ENCODE measurements at regions not wholly inside any gene's neighbourhood (a gene's known extent, or its start where the extent isn't known, plus 50 kb on each side); places are given as distances from the start of the nearest gene placed in this dataset.

- no peaks in the 10 kb centered on the region for H3K4me1 ChIP-seq (ENCODE audit: insufficient read depth, low read length)
- no peaks in the 10 kb centered on the region for H3K36me3 ChIP-seq (ENCODE audit: insufficient read depth, low read length)
- Mint-ChIP-seq H3K27ac (ENCODE audit: unreplicated experiment) (no peak overlapping the region), H3K9me3 (ENCODE audit: unreplicated experiment) (no peaks in the 10 kb centered on the region), H3K36me3 (ENCODE audit: low read depth, unreplicated experiment) (no peaks in the 10 kb centered on the region), H3K4me3 (ENCODE audit: unreplicated experiment) (no peak overlapping the region), H3K4me1 (ENCODE audit: low read depth, unreplicated experiment) (no peaks in the 10 kb centered on the region), H3K27me3 (ENCODE audit: low read depth, unreplicated experiment) (peaks cover 2% of the 10 kb centered on the region)
- H3K9me3 ChIP-seq (ENCODE audit: insufficient read depth, low read depth, low read length) = peaks cover 2% of the 10 kb centered on the region
- DNase-seq (ENCODE audit: low read depth) = no peak
- no peak overlapping the region for H3K4me2 ChIP-seq (ENCODE audit: low read length)
- TF ChIP-seq CTCF (IDR thresholded peaks at IDR 0.05; ENCODE audit: insufficient read depth, low read depth, low read length) = no peak
- no peak for TF ChIP-seq EZH2 (IDR thresholded peaks at IDR 0.05; ENCODE audit: insufficient read depth, low read length)
- no peak overlapping the region for H2AFZ ChIP-seq (ENCODE audit: low read depth, low read length)
- H3K27me3 ChIP-seq (ENCODE audit: insufficient read depth, low read length) = no peaks in the 10 kb centered on the region
- no peak overlapping the region for H3K27ac ChIP-seq (ENCODE audit: low read depth, low read length)
- no peak for FAIRE-seq
- no peaks in the 10 kb centered on the region for H3K79me2 ChIP-seq (ENCODE audit: insufficient read depth, low read length)
- H3K9ac ChIP-seq (ENCODE audit: low read length) = no peak overlapping the region
- H3K4me3 ChIP-seq (ENCODE audit: insufficient read depth, low read depth, low read length) = no peak overlapping the region
- H4K20me1 ChIP-seq (ENCODE audit: insufficient read depth, low read length) = no peaks in the 10 kb centered on the region
Observed at GRCh38 chr17:52388941-52389340, 230.4 kb upstream of the CA10 start.

GRCh38 chr17:52384695-52385094 is 226.2 kb upstream of the CA10 start:
- H3K4me1 ChIP-seq (ENCODE audit: insufficient read depth, low read length) = no peaks in the 10 kb centered on the region
- no peak overlapping the region for H3K9ac ChIP-seq (ENCODE audit: low read length)
- no peaks in the 10 kb centered on the region for H3K36me3 Mint-ChIP-seq (ENCODE audit: low read depth, unreplicated experiment)
- no peak overlapping the region for H3K27ac ChIP-seq (ENCODE audit: low read depth, low read length)
- no peaks in the 10 kb centered on the region for H3K4me1 Mint-ChIP-seq (ENCODE audit: low read depth, unreplicated experiment)
- no peaks in the 10 kb centered on the region for H3K36me3 ChIP-seq (ENCODE audit: insufficient read depth, low read length)
- H3K27me3 Mint-ChIP-seq (ENCODE audit: low read depth, unreplicated experiment) = no peaks in the 10 kb centered on the region
- H3K4me3 Mint-ChIP-seq (ENCODE audit: unreplicated experiment) = no peak overlapping the region
- H3K9me3 ChIP-seq (ENCODE audit: insufficient read depth, low read depth, low read length) = no peaks in the 10 kb centered on the region
- DNase-seq (ENCODE audit: low read depth) = no peak
- no peaks in the 10 kb centered on the region for H3K27me3 ChIP-seq (ENCODE audit: insufficient read depth, low read length)
- FAIRE-seq = no peak
- no peak overlapping the region for H3K4me2 ChIP-seq (ENCODE audit: low read length)
- no peaks in the 10 kb centered on the region for H3K79me2 ChIP-seq (ENCODE audit: insufficient read depth, low read length)
- H3K9me3 Mint-ChIP-seq (ENCODE audit: unreplicated experiment) = no peaks in the 10 kb centered on the region
- no peak overlapping the region for H3K27ac Mint-ChIP-seq (ENCODE audit: unreplicated experiment)
- no peak for TF ChIP-seq EZH2 (IDR thresholded peaks at IDR 0.05; ENCODE audit: insufficient read depth, low read length)
- no peak overlapping the region for H3K4me3 ChIP-seq (ENCODE audit: insufficient read depth, low read depth, low read length)
- H4K20me1 ChIP-seq (ENCODE audit: insufficient read depth, low read length) = no peaks in the 10 kb centered on the region
- H2AFZ ChIP-seq (ENCODE audit: low read depth, low read length) = no peak overlapping the region

- Mint-ChIP-seq H3K4me1 (ENCODE audit: low read depth, unreplicated experiment) (no peaks in the 10 kb centered on the region), H3K4me3 (ENCODE audit: unreplicated experiment) (no peak overlapping the region), H3K27ac (ENCODE audit: unreplicated experiment) (no peak overlapping the region), H3K36me3 (ENCODE audit: low read depth, unreplicated experiment) (no peaks in the 10 kb centered on the region), H3K27me3 (ENCODE audit: low read depth, unreplicated experiment) (no peaks in the 10 kb centered on the region), H3K9me3 (ENCODE audit: unreplicated experiment) (no peaks in the 10 kb centered on the region)
- Histone ChIP-seq H3K27ac (ENCODE audit: low read depth, low read length) (no peak overlapping the region), H3K4me2 (ENCODE audit: low read length) (no peak overlapping the region), H3K79me2 (ENCODE audit: insufficient read depth, low read length) (no peaks in the 10 kb centered on the region), H3K9ac (ENCODE audit: low read length) (no peak overlapping the region), H4K20me1 (ENCODE audit: insufficient read depth, low read length) (no peaks in the 10 kb centered on the region), H3K36me3 (ENCODE audit: insufficient read depth, low read length) (no peaks in the 10 kb centered on the region), H2AFZ (ENCODE audit: low read depth, low read length) (no peak overlapping the region), H3K4me1 (ENCODE audit: insufficient read depth, low read length) (no peaks in the 10 kb centered on the region), H3K4me3 (ENCODE audit: insufficient read depth, low read depth, low read length) (no peak overlapping the region), H3K9me3 (ENCODE audit: insufficient read depth, low read depth, low read length) (no peaks in the 10 kb centered on the region), H3K27me3 (ENCODE audit: insufficient read depth, low read length) (no peaks in the 10 kb centered on the region)
- TF ChIP-seq EZH2 (IDR thresholded peaks at IDR 0.05; ENCODE audit: insufficient read depth, low read length) (no peak), CTCF (IDR thresholded peaks at IDR 0.05; ENCODE audit: insufficient read depth, low read depth, low read length) (peak; percentile 31)
- no peak for DNase-seq (ENCODE audit: low read depth)
- FAIRE-seq = no peak
Observed at GRCh38 chr17:52383493-52384100, 225.1 kb upstream of the CA10 start.

Measured in astrocyte (in vitro differentiated cells and primary cell).